HEK293T (cell line): ENCODE measurements at regions not wholly inside any gene's neighbourhood (a gene's known extent, or its start where the extent isn't known, plus 50 kb on each side); places are given as distances from the start of the nearest gene placed in this dataset.

Experiments
- CTCF ChIA-PET: fragments of 350-600 bp; formaldehyde crosslinking; extraction: SDS; loops from one replicate; lab custom pipeline; 2021; ENCODE audit warnings: antibody characterized with exemption, inconsistent platforms; lab: Yijun Ruan, JAX
- POLR2A ChIA-PET: fragments of 350-600 bp; formaldehyde crosslinking; extraction: SDS; loops from one replicate; lab custom pipeline; 2020; ENCODE audit warnings: antibody characterized with exemption, inconsistent platforms; lab: Yijun Ruan, JAX
- DNase-seq: peaks from one replicate; pipeline ENCODE4 v3.0.0; 2012; ENCODE audit warnings: mixed read lengths; ENCODE audit errors: extremely low spot score
- ARNT ChIP-seq: fragments of 450-650 bp; IDR thresholded peaks from 2 replicates; pipeline ENCODE4 v1.6.1; 2017; ENCODE audit warnings: mild to moderate bottlenecking
- BHLHE40 ChIP-seq: fragments of 450-650 bp; IDR thresholded peaks from 2 replicates; pipeline ENCODE4 v1.6.1; 2016; ENCODE audit warnings: mild to moderate bottlenecking, moderate library complexity, borderline replicate concordance
- CTBP1 ChIP-seq: fragments of 450-650 bp; IDR thresholded peaks from 2 replicates; pipeline ENCODE4 v1.6.1; 2016; ENCODE audit warnings: borderline replicate concordance
- ELF4 ChIP-seq: fragments of 450-650 bp; IDR thresholded peaks from 2 replicates; pipeline ENCODE4 v1.6.1; 2017; ENCODE audit warnings: antibody characterized with exemption
- FOXA1 ChIP-seq: fragments of 450-650 bp; IDR thresholded peaks from 2 replicates; pipeline ENCODE4 v1.6.1; 2016; ENCODE audit warnings: mild to moderate bottlenecking
- FOXK2 ChIP-seq: fragments of 450-650 bp; IDR thresholded peaks from 2 replicates; pipeline ENCODE4 v1.6.1; 2016; ENCODE audit warnings: mild to moderate bottlenecking
- FOXM1 ChIP-seq: fragments of 450-650 bp; IDR thresholded peaks from 2 replicates; pipeline ENCODE4 v1.6.1; 2017; ENCODE audit warnings: mild to moderate bottlenecking, borderline replicate concordance
- HDGF ChIP-seq: fragments of 450-650 bp; IDR thresholded peaks from 2 replicates; pipeline ENCODE4 v1.6.1; 2017; ENCODE audit warnings: antibody characterized with exemption, borderline replicate concordance
- L3MBTL2 ChIP-seq: fragments of 450-650 bp; conservative IDR thresholded peaks from 2 replicates; pipeline ENCODE4 v1.6.1; 2016; ENCODE audit warnings: mild to moderate bottlenecking
- LEF1 ChIP-seq: fragments of 450-650 bp; IDR thresholded peaks from 2 replicates; pipeline ENCODE4 v1.6.1; 2017; ENCODE audit warnings: mild to moderate bottlenecking, borderline replicate concordance
- NFRKB ChIP-seq: fragments of 450-650 bp; IDR thresholded peaks from 2 replicates; pipeline ENCODE4 v1.6.1; 2016; ENCODE audit warnings: mild to moderate bottlenecking, moderate library complexity
- SP1 ChIP-seq: fragments of 450-650 bp; IDR thresholded peaks from 2 replicates; pipeline ENCODE4 v1.6.1; 2017
- SUZ12 ChIP-seq: fragments of 450-650 bp; IDR thresholded peaks from 2 replicates; pipeline ENCODE4 v1.6.1; 2016; ENCODE audit warnings: mild to moderate bottlenecking
- TARDBP ChIP-seq: fragments of 450-650 bp; IDR thresholded peaks from 2 replicates; pipeline ENCODE4 v1.6.1; 2016
- ZNF384 ChIP-seq: fragments of 450-650 bp; IDR thresholded peaks from 2 replicates; pipeline ENCODE4 v1.6.1; 2016
- TF ChIP-seq, protein P1 (sequence below): fragments of 450-650 bp; IDR thresholded peaks from 2 replicates; pipeline ENCODE4 v1.6.1; 2016

DNA sequence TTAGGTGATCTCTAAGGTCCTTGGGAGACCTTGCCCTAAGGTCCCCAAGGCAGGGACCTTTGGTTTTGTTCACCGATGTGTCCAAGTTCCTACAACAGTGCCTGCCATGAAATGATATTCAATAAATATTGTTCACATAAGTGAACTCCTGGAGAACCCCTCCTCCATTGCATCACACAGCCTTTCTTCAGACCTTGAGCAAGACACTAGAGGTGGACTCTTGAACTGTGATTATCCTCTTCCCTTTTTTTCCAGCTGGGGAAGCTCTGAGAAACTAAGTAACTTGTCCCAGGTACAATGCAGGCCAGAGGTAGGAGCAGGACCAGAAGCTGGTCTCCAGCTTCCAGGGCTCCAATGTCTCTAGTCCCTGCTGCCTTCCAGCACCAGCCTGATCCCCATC, 76.6 kb upstream of the LMO1 start:
- DNase-seq, result no peak
- POLR2A ChIA-PET, result no interaction called here

GRCh38 chr11:8339592-8340022, 75.9 kb upstream of the LMO1 start:
- TF ChIP-seq ARNT, result no peak
- no peak for DNase-seq
- POLR2A ChIA-PET, result no interaction called here
- CTCF ChIA-PET, result no interaction called here

More for the DNA sequence above, 76.6 kb upstream of the LMO1 start:
- CTCF ChIA-PET, result no interaction called here
- no peak for TF ChIP-seq BHLHE40
- no peak for TF ChIP-seq ARNT
- TF ChIP-seq LEF1, result no peak

- TF ChIP-seq FOXM1, result no peak
- no peak for TF ChIP-seq LEF1
- no peak for TF ChIP-seq FOXA1
- no peak for TF ChIP-seq L3MBTL2
- no peak for TF ChIP-seq TARDBP
- TF ChIP-seq, protein P1, sequence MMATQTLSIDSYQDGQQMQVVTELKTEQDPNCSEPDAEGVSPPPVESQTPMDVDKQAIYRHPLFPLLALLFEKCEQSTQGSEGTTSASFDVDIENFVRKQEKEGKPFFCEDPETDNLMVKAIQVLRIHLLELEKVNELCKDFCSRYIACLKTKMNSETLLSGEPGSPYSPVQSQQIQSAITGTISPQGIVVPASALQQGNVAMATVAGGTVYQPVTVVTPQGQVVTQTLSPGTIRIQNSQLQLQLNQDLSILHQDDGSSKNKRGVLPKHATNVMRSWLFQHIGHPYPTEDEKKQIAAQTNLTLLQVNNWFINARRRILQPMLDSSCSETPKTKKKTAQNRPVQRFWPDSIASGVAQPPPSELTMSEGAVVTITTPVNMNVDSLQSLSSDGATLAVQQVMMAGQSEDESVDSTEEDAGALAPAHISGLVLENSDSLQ, result no peak
- no peak for TF ChIP-seq CTBP1
- no peak for TF ChIP-seq ARNT
- ChIA-PET POLR2A (no interaction called here), CTCF (interaction anchor here (0.7 kb wide), 1 partner anchor 155 kb away, joined by 3 read pairs; no protein-coding TSS in a partner anchor)
- DNase-seq, result peak; percentile 79
Observed at GRCh38 chr11:8338138-8338537, 74.5 kb upstream of the LMO1 start.

- ChIA-PET POLR2A (no interaction called here), CTCF (interaction anchor here (0.7 kb wide), 2 partner anchors 10 to 156 kb away, joined by 3 to 4 read pairs; no protein-coding TSS in a partner anchor)
- DNase-seq, result no peak
- TF ChIP-seq SP1 (no peak), FOXA1 (no peak), SUZ12 (no peak), HDGF (no peak), ZNF384 (no peak), FOXM1 (no peak), L3MBTL2 (no peak), FOXK2 (no peak), CTBP1 (no peak), LEF1 (no peak), BHLHE40 (no peak), TARDBP (no peak)
- TF ChIP-seq, protein P1, result no peak
Observed at GRCh38 chr11:8337130-8337795, 73.6 kb upstream of the LMO1 start.

- DNase-seq, result no peak
- TF ChIP-seq NFRKB, result no peak
- TF ChIP-seq ZNF384, result no peak
- no peak for TF ChIP-seq ARNT
- TF ChIP-seq L3MBTL2, result no peak
- TF ChIP-seq, protein P1, result no peak
- no peak for TF ChIP-seq LEF1
- no peak for TF ChIP-seq SP1
- no peak for TF ChIP-seq FOXA1
- TF ChIP-seq FOXM1, result no peak
- TF ChIP-seq CTBP1, result no peak
- TF ChIP-seq FOXK2, result no peak
- no peak for TF ChIP-seq SUZ12
- TF ChIP-seq HDGF, result no peak
- no peak for TF ChIP-seq TARDBP
- no peak for TF ChIP-seq ELF4
- no peak for TF ChIP-seq BHLHE40
- ChIA-PET POLR2A (no interaction called here), CTCF (no interaction called here)
Observed at GRCh38 chr11:8336356-8337129, 72.9 kb upstream of the LMO1 start.

GRCh38 chr11:8335683-8336082, 72.0 kb upstream of the LMO1 start:
- TF ChIP-seq LEF1 (no peak), ZNF384 (no peak), FOXA1 (no peak), SUZ12 (no peak)
- ChIA-PET CTCF (no interaction called here), POLR2A (no interaction called here)
- no peak for DNase-seq
